GM12892 (cell line): ENCODE measurements at regions not wholly inside any gene's neighbourhood (a gene's known extent, or its start where the extent isn't known, plus 50 kb on each side); places are given as distances from the start of the nearest gene placed in this dataset.
"Not testable (repeated sequence)": the region's sequence is repeated elsewhere in the genome, so short reads cannot be mapped to it uniquely, and the experiment has no call there.

Source experiments
- DNase-seq: peaks from one replicate; pipeline ENCODE4 v3.0.0; 2011; ENCODE audit not compliant: insufficient read length
- FAIRE-seq: peaks from 2 replicates; lab custom pipeline; 2011; peaks lifted over from hg19 to GRCh38; lab: Jason Lieb, UNC
- POLR2A ChIP-seq: IDR thresholded peaks from 2 replicates; pipeline ENCODE4 v1.6.1; 2011; ENCODE audit warnings: low read depth, low read length, control low read depth
- POLR2AphosphoS5 ChIP-seq: IDR thresholded peaks from 2 replicates; pipeline ENCODE4 v1.6.1; 2011; ENCODE audit warnings: low read depth, low read length, control low read depth
- TAF1 ChIP-seq: IDR thresholded peaks from 2 replicates; pipeline ENCODE4 v1.6.1; 2011; ENCODE audit warnings: low read depth, mild to moderate bottlenecking, control low read depth, low read length, borderline replicate concordance

GRCh38 chr2:44098050-44098449 lies 70.6 kb upstream of the PPM1B start:
- no peak for TF ChIP-seq TAF1
- no peak for TF ChIP-seq POLR2AphosphoS5
- no peak for TF ChIP-seq POLR2A
- DNase-seq (no peak), FAIRE-seq (peak; percentile 51)

- DNase-seq = no peak
- FAIRE-seq = no peak
- TF ChIP-seq TAF1 = no peak
Observed at GRCh38 chr2:44098891-44099290, 69.8 kb upstream of the PPM1B start.

DNA sequence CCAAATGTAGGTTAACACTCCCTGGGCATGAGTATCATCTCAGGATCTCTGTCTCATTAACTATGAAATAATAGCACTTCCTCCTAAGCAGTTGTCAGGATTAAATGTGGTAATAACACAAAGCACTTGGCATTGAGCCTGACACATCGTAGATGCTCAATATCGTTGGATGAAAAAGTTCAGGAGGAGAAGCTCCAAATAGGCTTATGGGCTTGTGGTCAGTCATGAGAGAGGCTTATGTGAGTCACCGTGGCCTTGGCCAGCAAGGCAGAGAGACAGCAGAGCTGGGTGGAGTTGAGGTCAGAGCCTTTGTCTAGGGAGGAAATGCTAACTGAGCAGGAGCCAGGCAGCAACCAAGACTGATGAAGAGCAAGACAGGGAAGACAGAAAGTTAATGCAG lies 68.3 kb upstream of the PPM1B start:
- peak; percentile 57 for FAIRE-seq
- DNase-seq = no peak
- TF ChIP-seq POLR2AphosphoS5 (no peak), TAF1 (no peak), POLR2A (no peak)

- no peak for FAIRE-seq
Observed at GRCh38 chr2:44101246-44101645, 67.4 kb upstream of the PPM1B start.

DNA sequence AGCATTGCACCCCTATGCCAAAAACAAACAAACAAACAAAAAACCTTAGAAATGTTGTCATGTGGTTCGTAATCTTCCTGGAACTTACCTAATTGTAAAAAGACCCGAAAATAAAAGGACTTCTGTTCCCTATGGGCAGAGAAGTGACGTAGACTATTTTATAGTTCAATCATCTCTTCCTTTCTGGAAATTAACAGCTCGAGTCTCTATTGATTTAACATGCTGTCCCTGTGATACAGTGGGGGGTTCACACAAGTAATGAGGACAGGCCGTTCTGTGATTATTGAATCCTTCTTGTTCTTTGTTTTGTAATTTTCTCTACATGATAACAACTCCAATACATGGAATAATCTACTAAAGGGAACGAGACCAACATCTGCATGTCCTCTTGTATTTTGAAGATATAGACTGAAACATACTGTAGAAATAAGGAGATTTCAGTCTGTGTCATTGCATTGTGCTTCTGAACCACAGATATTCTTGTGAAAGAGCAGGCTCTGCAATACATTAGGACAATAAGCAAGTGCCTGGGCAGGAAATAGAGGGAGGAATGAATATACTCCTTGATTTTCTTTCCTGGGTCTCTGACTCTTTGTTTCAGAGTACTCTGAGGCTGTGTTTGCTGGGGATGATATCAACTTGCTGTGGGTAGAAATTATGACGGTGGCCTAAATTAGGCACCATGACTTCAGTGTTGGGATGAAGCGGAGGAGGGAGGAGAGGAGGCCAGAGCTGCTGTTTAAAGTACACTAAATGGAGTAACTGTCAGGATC lies 65.7 kb upstream of the PPM1B start:
- TF ChIP-seq POLR2A (no peak), TAF1 (no peak), POLR2AphosphoS5 (no peak)
- DNase-seq (no peak), FAIRE-seq (no peak)

More at GRCh38 chr2:44101246-44101645, 67.4 kb upstream of the PPM1B start:
- TF ChIP-seq POLR2A (no peak), POLR2AphosphoS5 (no peak), TAF1 (no peak)
- no peak for DNase-seq

GRCh38 chr2:44103639-44104038 lies 65.0 kb upstream of the PPM1B start:
- DNase-seq (no peak), FAIRE-seq (no peak)
- TF ChIP-seq POLR2A (no peak), TAF1 (no peak), POLR2AphosphoS5 (no peak)

DNA sequence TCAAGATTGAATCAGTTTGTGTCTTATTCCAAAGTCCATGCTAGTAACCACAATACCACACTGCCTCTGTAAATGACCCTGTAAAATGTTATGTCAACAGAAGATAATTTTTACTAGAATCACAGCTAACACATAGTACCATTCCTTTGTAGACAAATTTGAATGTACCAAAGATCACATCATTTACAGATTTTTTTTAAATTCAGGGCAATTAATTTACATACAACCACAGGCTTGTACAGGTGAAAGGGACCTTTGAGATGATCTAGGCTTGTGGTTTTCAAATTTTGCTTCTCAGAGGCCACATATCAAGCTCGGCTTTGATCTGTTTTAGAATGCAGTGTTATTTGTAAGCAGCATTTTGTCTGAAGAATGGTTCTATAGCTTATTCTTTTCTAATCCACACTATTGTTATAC lies 63.8 kb upstream of the PPM1B start:
- DNase-seq (no peak), FAIRE-seq (no peak)
- TF ChIP-seq POLR2AphosphoS5 (no peak), POLR2A (no peak), TAF1 (no peak)

GRCh38 chr2:44106509-44106908 lies 62.2 kb upstream of the PPM1B start:
- not testable (repeated sequence) for DNase-seq, FAIRE-seq

DNA sequence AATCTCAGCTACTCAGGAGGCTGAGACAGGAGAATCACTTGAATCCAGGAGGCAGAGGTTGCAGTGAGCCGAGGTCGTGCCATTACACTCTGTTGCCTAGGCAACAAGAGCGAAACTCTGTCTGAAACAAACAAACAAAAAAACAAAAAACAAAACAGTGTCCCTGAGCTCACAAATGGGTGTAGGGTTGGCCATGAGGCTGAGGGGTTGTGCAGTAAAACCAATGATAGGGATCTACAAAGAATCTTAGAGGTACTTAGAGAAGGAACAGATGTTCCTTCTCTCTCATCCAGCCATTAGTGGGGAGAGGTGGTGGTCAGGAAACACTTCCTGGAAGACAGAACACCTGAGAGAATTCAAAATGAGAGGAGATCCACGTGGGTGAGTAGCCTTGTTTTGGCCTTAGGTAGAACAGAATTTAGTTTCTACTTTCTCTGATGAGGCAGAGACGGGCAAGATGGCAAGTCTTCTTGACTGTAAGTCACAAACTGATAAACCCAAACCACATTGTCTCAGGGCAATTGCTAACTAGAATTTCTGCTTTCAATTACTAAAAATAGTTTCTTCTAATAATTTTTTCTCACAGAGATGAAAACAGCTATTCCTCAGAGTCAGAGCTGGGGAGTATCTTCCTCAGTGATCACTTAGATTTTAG lies 61.5 kb upstream of the PPM1B start:
- TF ChIP-seq POLR2AphosphoS5 = no peak
- TF ChIP-seq TAF1 = no peak
- TF ChIP-seq POLR2A = no peak
- DNase-seq = no peak
- peak; percentile 70 for FAIRE-seq

- FAIRE-seq = no peak
- DNase-seq = no peak
- TF ChIP-seq TAF1 (no peak), POLR2A (no peak), POLR2AphosphoS5 (no peak)
Observed at GRCh38 chr2:44107974-44108373, 60.7 kb upstream of the PPM1B start.

GRCh38 chr2:44109166-44109565 lies 59.5 kb upstream of the PPM1B start:
- TF ChIP-seq POLR2A (no peak), POLR2AphosphoS5 (no peak)
- no peak for FAIRE-seq
- DNase-seq = no peak

- TF ChIP-seq POLR2A = no peak
- TF ChIP-seq TAF1 = no peak
- no peak for TF ChIP-seq POLR2AphosphoS5
- FAIRE-seq (no peak), DNase-seq (no peak)
Observed at GRCh38 chr2:44110444-44110843, 58.2 kb upstream of the PPM1B start.

GRCh38 chr2:44112096-44112495 lies 56.6 kb upstream of the PPM1B start:
- TF ChIP-seq POLR2AphosphoS5 (no peak), TAF1 (no peak), POLR2A (no peak)
- FAIRE-seq (no peak), DNase-seq (no peak)
